Esophagus squamous epithelium (tissue), 4 donors: ENCODE measurements at regions not wholly inside any gene's neighbourhood (a gene's known extent, or its start where the extent isn't known, plus 50 kb on each side); places are given as distances from the start of the nearest gene placed in this dataset.
"Not testable (repeated sequence)": the region's sequence is repeated elsewhere in the genome, so short reads cannot be mapped to it uniquely, and the experiment has no call there.

Experiments
- POLR2A ChIP-seq, 4 donors: fragments of 450-650 bp; IDR thresholded peaks; one replicate each; pipeline ENCODE4 v1.6.1; 2017; ENCODE audit warnings: antibody characterized with exemption in 4 of 4, mild to moderate bottlenecking in 4 of 4, moderate library complexity in 3 of 4
- TF ChIP-seq, protein P1 (sequence below), 6 experiments: fragments of 450-650 bp in 4 of 6; fragments of 200-600 bp in 2 of 6; sonication (generic) in 2 of 6; IDR thresholded peaks; one replicate each; pipeline ENCODE4 v1.5.1; 2016 to 2019; ENCODE audit warnings: antibody characterized with exemption in 6 of 6, mild to moderate bottlenecking in 4 of 6, moderate library complexity in 4 of 6

- TF ChIP-seq, protein P1, sequence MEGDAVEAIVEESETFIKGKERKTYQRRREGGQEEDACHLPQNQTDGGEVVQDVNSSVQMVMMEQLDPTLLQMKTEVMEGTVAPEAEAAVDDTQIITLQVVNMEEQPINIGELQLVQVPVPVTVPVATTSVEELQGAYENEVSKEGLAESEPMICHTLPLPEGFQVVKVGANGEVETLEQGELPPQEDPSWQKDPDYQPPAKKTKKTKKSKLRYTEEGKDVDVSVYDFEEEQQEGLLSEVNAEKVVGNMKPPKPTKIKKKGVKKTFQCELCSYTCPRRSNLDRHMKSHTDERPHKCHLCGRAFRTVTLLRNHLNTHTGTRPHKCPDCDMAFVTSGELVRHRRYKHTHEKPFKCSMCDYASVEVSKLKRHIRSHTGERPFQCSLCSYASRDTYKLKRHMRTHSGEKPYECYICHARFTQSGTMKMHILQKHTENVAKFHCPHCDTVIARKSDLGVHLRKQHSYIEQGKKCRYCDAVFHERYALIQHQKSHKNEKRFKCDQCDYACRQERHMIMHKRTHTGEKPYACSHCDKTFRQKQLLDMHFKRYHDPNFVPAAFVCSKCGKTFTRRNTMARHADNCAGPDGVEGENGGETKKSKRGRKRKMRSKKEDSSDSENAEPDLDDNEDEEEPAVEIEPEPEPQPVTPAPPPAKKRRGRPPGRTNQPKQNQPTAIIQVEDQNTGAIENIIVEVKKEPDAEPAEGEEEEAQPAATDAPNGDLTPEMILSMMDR (IDR thresholded peaks at IDR 0.05) = not testable (repeated sequence)
- TF ChIP-seq POLR2A (IDR thresholded peaks at IDR 0.05) = not testable (repeated sequence)
Observed at GRCh38 chr10:46796351-46796750, 114.9 kb upstream of the PTPN20 start.
